ENCODE measurements at regions not wholly inside any gene's neighbourhood (a gene's known extent, or its start where the extent isn't known, plus 50 kb on each side); places are given as distances from the start of the nearest gene placed in this dataset.

GRCh38 chr5:51806677-51807076, 423.4 kb downstream of the ISL1 start:
- TF ChIP-seq EZH2 (IDR thresholded peaks at IDR 0.05; ENCODE audit: insufficient read depth, poor library complexity, severe bottlenecking): no peak
- no peak for TF ChIP-seq EZH2phosphoT487 (IDR thresholded peaks at IDR 0.05; ENCODE audit: insufficient read depth, low read depth)

All from GM23248 (cell line).